Stimulated activated CD4-positive, alpha-beta T cell treated with anti-CD3 and anti-CD28 coated beads, Interleukin-12 subunit alpha, Interleukin-12 subunit beta, amount 100 ng/mL, for 4 hours (primary cell): ENCODE measurements at regions not wholly inside any gene's neighbourhood (a gene's known extent, or its start where the extent isn't known, plus 50 kb on each side); places are given as distances from the start of the nearest gene placed in this dataset.

Experiments
- DNase-seq: peaks from one replicate; pipeline ENCODE4 v3.0.0-alpha.2; 2020

- no peak for DNase-seq
These were observed 685.9 kb downstream of the MATN1 start for GRCh38 chr1:30037251-30038118.

GRCh38 chr1:30036666-30037065, 686.7 kb downstream of the MATN1 start:
- no peak for DNase-seq

- no peak for DNase-seq
These were observed 687.2 kb downstream of the MATN1 start for GRCh38 chr1:30036229-30036547.

- DNase-seq, result no peak
These were observed 687.7 kb downstream of the MATN1 start for GRCh38 chr1:30035522-30036228.

GRCh38 chr1:30034627-30035521, 688.5 kb downstream of the MATN1 start:
- DNase-seq, result no peak

GRCh38 chr1:30034105-30034626, 689.2 kb downstream of the MATN1 start:
- DNase-seq, result no peak

GRCh38 chr1:30033256-30034104, 689.9 kb downstream of the MATN1 start:
- no peak for DNase-seq

- DNase-seq, result no peak
These were observed 691.1 kb downstream of the MATN1 start for GRCh38 chr1:30032302-30032701.

- DNase-seq, result no peak
These were observed 693.7 kb downstream of the MATN1 start for GRCh38 chr1:30029677-30030076.

- DNase-seq, result no peak
These were observed 694.4 kb downstream of the MATN1 start for GRCh38 chr1:30028939-30029338.

GRCh38 chr1:30028283-30028682, 695.1 kb downstream of the MATN1 start:
- DNase-seq, result no peak

GRCh38 chr1:30027247-30027646, 696.1 kb downstream of the MATN1 start:
- no peak for DNase-seq

GRCh38 chr1:30024411-30025195, 698.8 kb downstream of the MATN1 start:
- no peak for DNase-seq

GRCh38 chr1:30023339-30024022, 699.9 kb downstream of the MATN1 start:
- DNase-seq, result no peak

GRCh38 chr1:30014031-30014430, 709.4 kb downstream of the MATN1 start:
- no peak for DNase-seq

- no peak for DNase-seq
These were observed 710.6 kb downstream of the MATN1 start for GRCh38 chr1:30012455-30013440.

GRCh38 chr1:30011970-30012369, 711.4 kb downstream of the MATN1 start:
- DNase-seq, result no peak

- DNase-seq, result no peak
These were observed 712.8 kb downstream of the MATN1 start for GRCh38 chr1:30010506-30011106.

GRCh38 chr1:30009720-30010119, 713.7 kb downstream of the MATN1 start:
- DNase-seq, result no peak
